H9 (cell line): ENCODE measurements at regions not wholly inside any gene's neighbourhood (a gene's known extent, or its start where the extent isn't known, plus 50 kb on each side); places are given as distances from the start of the nearest gene placed in this dataset.

ENCODE experiments used
- DNase-seq: peaks from one replicate; pipeline ENCODE4 v3.0.0-alpha.2; 2017
- H2AFZ ChIP-seq: one replicate; pipeline ENCODE4 v1.6.1; 2013; ENCODE audit warnings: mild to moderate bottlenecking, low read length, control low read depth, moderate library complexity
- H2AK5ac ChIP-seq: 2 replicates; pipeline ENCODE4 v1.6.1; 2013; ENCODE audit warnings: low read length, control low read depth, mixed read lengths; ENCODE audit not compliant: insufficient read length
- H2BK120ac ChIP-seq: one replicate; pipeline ENCODE4 v1.6.1; 2013; ENCODE audit warnings: low read depth, mild to moderate bottlenecking, low read length, control low read depth, inconsistent platforms; ENCODE audit not compliant: poor library complexity, severe bottlenecking
- H2BK12ac ChIP-seq: 2 replicates; pipeline ENCODE4 v1.6.1; 2013; ENCODE audit warnings: low read length, control low read depth, mixed read lengths, low read depth; ENCODE audit not compliant: insufficient read length
- H2BK15ac ChIP-seq: 2 replicates; pipeline ENCODE4 v1.6.1; 2013; ENCODE audit warnings: low read depth, low read length, control low read depth
- H2BK20ac ChIP-seq: one replicate; pipeline ENCODE4 v1.6.1; 2013; ENCODE audit warnings: low read depth, mild to moderate bottlenecking, low read length, control low read depth, inconsistent platforms; ENCODE audit not compliant: poor library complexity, severe bottlenecking
- H2BK5ac ChIP-seq: 2 replicates; pipeline ENCODE4 v1.6.1; 2013; ENCODE audit warnings: low read length, control low read depth, mixed read lengths; ENCODE audit not compliant: insufficient read length
- H3K14ac ChIP-seq: 2 replicates; pipeline ENCODE4 v1.6.1; 2013; ENCODE audit warnings: low read length, control low read depth; ENCODE audit not compliant: insufficient read depth
- H3K18ac ChIP-seq: 2 replicates; pipeline ENCODE4 v1.6.1; 2013; ENCODE audit warnings: low read depth, mild to moderate bottlenecking, mixed read lengths, low read length, control low read depth; ENCODE audit not compliant: insufficient read length
- H3K23ac ChIP-seq: 2 replicates; pipeline ENCODE4 v1.6.1; 2013; ENCODE audit warnings: low read length, control low read depth, mixed read lengths, low read depth; ENCODE audit not compliant: insufficient read length
- H3K23me2 ChIP-seq: 2 replicates; pipeline ENCODE4 v1.6.1; 2013; ENCODE audit warnings: low read depth, mild to moderate bottlenecking, mixed read lengths, low read length, control low read depth; ENCODE audit not compliant: insufficient read length, poor library complexity, severe bottlenecking
- H3K27ac ChIP-seq: 2 replicates; pipeline ENCODE4 v1.5.1; 2013; ENCODE audit warnings: low read length, control low read depth, mixed read lengths, low read depth; ENCODE audit not compliant: insufficient read length
- H3K27me3 ChIP-seq: 2 replicates; pipeline ENCODE4 v1.6.1; 2013; ENCODE audit warnings: low read length, control low read depth, inconsistent platforms; ENCODE audit not compliant: insufficient read depth
- H3K4ac ChIP-seq: 2 replicates; pipeline ENCODE4 v1.6.1; 2013; ENCODE audit warnings: low read depth, mild to moderate bottlenecking, control low read depth, inconsistent platforms, low read length, moderate library complexity
- H3K4me1 ChIP-seq: 2 replicates; pipeline ENCODE4 v1.6.1; 2013; ENCODE audit warnings: low read length, control low read depth, inconsistent platforms; ENCODE audit not compliant: insufficient read depth
- H3K4me2 ChIP-seq: 2 replicates; pipeline ENCODE4 v1.6.1; 2013; ENCODE audit warnings: low read length, control low read depth, mixed read lengths; ENCODE audit not compliant: insufficient read length, insufficient read depth
- H3K56ac ChIP-seq: 2 replicates; pipeline ENCODE4 v1.6.1; 2013; ENCODE audit warnings: low read depth, mild to moderate bottlenecking, mixed read lengths, low read length, control low read depth; ENCODE audit not compliant: insufficient read length
- H3K79me1 ChIP-seq: 2 replicates; pipeline ENCODE4 v1.6.1; 2013; ENCODE audit warnings: low read depth, mild to moderate bottlenecking, moderate library complexity, low read length, control low read depth, inconsistent platforms; ENCODE audit not compliant: insufficient read depth, poor library complexity, severe bottlenecking
- H3K79me2 ChIP-seq: 2 replicates; pipeline ENCODE4 v1.6.1; 2013; ENCODE audit warnings: low read length, control low read depth, inconsistent platforms; ENCODE audit not compliant: insufficient read depth
- H3K9ac ChIP-seq: 2 replicates; pipeline ENCODE4 v1.6.1; 2013; ENCODE audit warnings: low read length, control low read depth, mixed read lengths; ENCODE audit not compliant: insufficient read length; ENCODE audit errors: extremely low read depth
- H3K9me3 ChIP-seq: one replicate; pipeline ENCODE4 v1.6.1; 2013; ENCODE audit warnings: low read depth, low read length, inconsistent platforms; ENCODE audit not compliant: control insufficient read depth
- H3T11ph ChIP-seq: one replicate; pipeline ENCODE4 v1.6.1; 2013; ENCODE audit warnings: mild to moderate bottlenecking, low read length, control low read depth, inconsistent platforms
- H4K20me1 ChIP-seq: one replicate; pipeline ENCODE4 v1.6.1; 2013; ENCODE audit not compliant: control insufficient read depth, insufficient read length, insufficient read depth
- H4K5ac ChIP-seq: 2 replicates; pipeline ENCODE4 v1.6.1; 2013; ENCODE audit warnings: low read depth, mild to moderate bottlenecking, mixed read lengths, low read length, control low read depth; ENCODE audit not compliant: insufficient read length
- H4K8ac ChIP-seq: replicated peaks from 2 replicates; pipeline ENCODE4 v1.6.1; 2013; ENCODE audit warnings: low read length, control low read depth, mixed read lengths, low read depth; ENCODE audit not compliant: insufficient read length
- H4K91ac ChIP-seq: 2 replicates; pipeline ENCODE4 v1.6.1; 2013; ENCODE audit warnings: low read depth, mild to moderate bottlenecking, moderate library complexity, mixed read lengths, low read length, control low read depth; ENCODE audit not compliant: insufficient read length
- H3K27ac Mint-ChIP-seq, 3 experiments: 2 replicates in 2 of 3; 3 replicates in 1 of 3; pipeline ENCODE4 v1.8.0; 2020 to 2021; ENCODE audit warnings: mixed read lengths in 3 of 3, mild to moderate bottlenecking in 1 of 3, moderate library complexity in 1 of 3
- H3K27me3 Mint-ChIP-seq: 2 replicates; pipeline ENCODE4 v1.8.0; 2021; ENCODE audit warnings: low read depth, mild to moderate bottlenecking, moderate library complexity, mixed read lengths
- H3K36me3 Mint-ChIP-seq, 3 experiments: 2 replicates in 2 of 3; 3 replicates in 1 of 3; pipeline ENCODE4 v1.8.0; 2020 to 2021; ENCODE audit warnings: low read depth in 3 of 3, mixed read lengths in 3 of 3; ENCODE audit not compliant: insufficient read depth in 1 of 3
- H3K4me1 Mint-ChIP-seq, 2 experiments: 2 replicates each; pipeline ENCODE4 v1.8.0; 2020; ENCODE audit warnings: mixed read lengths in 2 of 2
- H3K4me3 Mint-ChIP-seq, 2 experiments: 2 replicates in 1 of 2; 3 replicates in 1 of 2; pipeline ENCODE4 v1.8.0; 2020 to 2021; ENCODE audit warnings: mild to moderate bottlenecking in 2 of 2, mixed read lengths in 2 of 2, moderate library complexity in 1 of 2
- H3K9me3 Mint-ChIP-seq, 2 experiments: 2 replicates in 1 of 2; 3 replicates in 1 of 2; pipeline ENCODE4 v1.8.0; 2020; ENCODE audit warnings: mild to moderate bottlenecking in 2 of 2, mixed read lengths in 2 of 2, moderate library complexity in 1 of 2
- CTCF ChIP-seq: fragments of 200-600 bp; sonication (generic); conservative IDR thresholded peaks from 3 replicates; pipeline ENCODE4 v1.8.0; 2021; ENCODE audit warnings: antibody characterized with exemption, mild to moderate bottlenecking
- WGBS: extraction: QIAGEN DNeasy Blood & Tissue Kit; methylation state at CpG from one replicate; pipeline ENCODE4 v1.1.7; 2013; ENCODE audit warnings: missing lambda C conversion rate, low lambda C conversion rate, mixed read lengths; ENCODE audit not compliant: insufficient read length; ENCODE audit errors: extremely low coverage; 5-methylcytosine and 5-hydroxymethylcytosine counted together

GRCh38 chr17:74150428-74151025, 53.0 kb upstream of the RPL38 start:
- no CpG with 5 or more reads among the region's 14 CpGs for WGBS
- no peak overlapping the region for H3K4me2 ChIP-seq

More at GRCh38 chr17:74150428-74151025, 53.0 kb upstream of the RPL38 start:
- H3K27me3 ChIP-seq = no peaks in the 10 kb centered on the region
- no peaks in the 10 kb centered on the region for H4K20me1 ChIP-seq
- H4K8ac ChIP-seq = no peak overlapping the region
- H3K4ac ChIP-seq = no peak overlapping the region
- peaks cover 13 to 34% of the 10 kb centered on the region in 2 experiments for H3K4me1 Mint-ChIP-seq
- H4K91ac ChIP-seq = no peak overlapping the region
- peaks cover 5% of the 10 kb centered on the region for H3K27me3 Mint-ChIP-seq
- H2BK12ac ChIP-seq = no peak overlapping the region
- no peak for DNase-seq
- H2BK15ac ChIP-seq = no peak overlapping the region
- no peak overlapping the region for H3K23ac ChIP-seq
- no peak overlapping the region for H3K4me3 Mint-ChIP-seq
- no peak overlapping the region for H2BK120ac ChIP-seq
- no peak for TF ChIP-seq CTCF
- no peaks in the 10 kb centered on the region for H3K79me2 ChIP-seq
- H3K9me3 Mint-ChIP-seq = no peaks in the 10 kb centered on the region; a peak in 1 of 5 replicates
- H2BK20ac ChIP-seq = no peak overlapping the region
- H4K5ac ChIP-seq = no peak overlapping the region
- no peak overlapping the region for H2BK5ac ChIP-seq
- no peak overlapping the region for H3K27ac Mint-ChIP-seq
- no peaks in the 10 kb centered on the region; the same call in 1 of the 2 replicates for H3K4me1 ChIP-seq
- H3K9me3 ChIP-seq = no peaks in the 10 kb centered on the region
- H2AK5ac ChIP-seq = no peak overlapping the region
- no peak overlapping the region for H3K27ac ChIP-seq
- H3K23me2 ChIP-seq = no peaks in the 10 kb centered on the region
- no peak overlapping the region for H3T11ph ChIP-seq
- H3K18ac ChIP-seq = no peak overlapping the region
- H3K14ac ChIP-seq = no peak overlapping the region
- H2AFZ ChIP-seq = no peak overlapping the region
- no peak overlapping the region for H3K9ac ChIP-seq
- peaks cover 0 to 2% (median 0%) of the 10 kb centered on the region in 3 experiments; a peak in 1 of 7 replicates for H3K36me3 Mint-ChIP-seq
- no peaks in the 10 kb centered on the region for H3K79me1 ChIP-seq
- H3K56ac ChIP-seq = no peak overlapping the region
